NCI-H510A (cell line): ENCODE measurements at regions not wholly inside any gene's neighbourhood (a gene's known extent, or its start where the extent isn't known, plus 50 kb on each side); places are given as distances from the start of the nearest gene placed in this dataset.
"Not testable (repeated sequence)": the region's sequence is repeated elsewhere in the genome, so short reads cannot be mapped to it uniquely, and the experiment has no call there.

Experiments
- DNase-seq: peaks from one replicate; lab custom pipeline; 2025; lab: John Stamatoyannopoulos, UW

DNA sequence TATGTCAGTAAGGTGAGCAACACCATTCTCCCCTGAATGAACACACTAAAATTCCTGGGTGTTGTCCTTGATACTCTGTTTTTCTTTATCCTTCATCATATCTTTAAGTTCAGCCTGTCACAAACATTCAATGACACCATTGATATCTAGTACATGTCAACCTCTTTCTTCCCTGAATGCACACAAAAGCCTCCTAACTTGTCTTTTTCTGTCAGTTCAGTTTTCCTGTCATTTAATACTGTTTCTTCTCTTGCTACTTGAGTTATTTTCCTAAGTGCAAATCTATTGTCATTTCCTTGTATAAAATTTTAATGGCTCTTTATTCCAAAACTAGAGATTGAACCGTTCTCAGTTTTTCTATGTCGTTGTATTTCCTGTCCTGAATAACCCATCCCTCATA, 1107.6 kb upstream of the SLC39A10 start:
- no peak for DNase-seq

DNA sequence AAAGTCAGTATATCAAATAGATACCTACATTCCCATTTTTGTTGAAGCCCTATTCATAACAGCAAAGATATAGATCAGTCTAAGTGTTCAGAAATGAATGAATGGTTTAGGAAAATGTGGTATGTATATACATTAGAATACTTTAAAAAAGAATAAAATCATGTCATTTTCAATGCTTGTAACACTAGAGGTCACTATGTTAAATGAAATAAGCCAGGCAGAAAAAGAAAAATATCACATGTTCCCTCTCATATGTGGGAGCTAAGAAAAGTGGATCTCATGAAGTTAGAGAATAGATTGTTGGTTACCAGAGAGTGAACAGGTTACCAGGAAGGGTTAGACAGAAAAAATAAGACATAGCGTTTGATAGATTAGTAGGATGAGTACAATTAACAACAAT, 1111.0 kb upstream of the SLC39A10 start:
- no peak for DNase-seq

DNA sequence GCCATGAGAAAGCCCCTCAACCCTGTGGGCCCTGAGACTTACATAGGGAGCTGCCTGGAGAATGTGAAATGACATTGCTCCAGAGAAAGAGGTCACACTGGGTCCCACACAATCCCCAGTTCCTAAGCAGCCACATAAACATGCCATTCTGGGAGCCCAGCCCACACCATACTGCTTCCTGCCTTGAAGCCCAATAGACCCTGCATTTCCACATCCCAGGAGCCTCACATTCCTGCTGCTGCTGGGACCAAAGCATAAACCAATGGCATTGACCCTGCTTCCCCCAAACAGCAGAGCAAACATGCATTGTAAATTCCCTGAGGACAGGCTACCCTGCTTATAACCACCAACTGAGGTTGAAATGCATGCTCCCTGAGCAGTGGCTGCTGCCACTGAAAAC, 1117.6 kb upstream of the SLC39A10 start:
- DNase-seq = no peak

DNA sequence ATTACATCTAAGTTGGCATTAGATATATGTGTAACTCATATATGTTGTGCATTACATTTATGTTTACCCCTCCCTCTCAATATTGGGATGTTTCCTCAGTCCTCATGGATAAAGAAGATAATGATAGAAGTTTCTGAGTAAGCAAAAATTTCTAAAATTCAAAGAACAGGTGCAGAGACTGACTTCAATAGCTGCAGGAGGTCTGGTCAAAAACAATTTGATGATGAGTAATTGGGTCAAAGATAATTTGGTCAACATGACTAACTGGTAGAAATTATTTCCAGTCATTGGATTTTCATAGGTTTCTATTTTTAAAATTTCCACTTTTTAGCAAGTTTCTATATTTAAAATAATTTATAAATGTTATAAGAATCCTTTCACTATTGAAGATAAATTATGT, 1130.9 kb upstream of the SLC39A10 start:
- no peak for DNase-seq

DNA sequence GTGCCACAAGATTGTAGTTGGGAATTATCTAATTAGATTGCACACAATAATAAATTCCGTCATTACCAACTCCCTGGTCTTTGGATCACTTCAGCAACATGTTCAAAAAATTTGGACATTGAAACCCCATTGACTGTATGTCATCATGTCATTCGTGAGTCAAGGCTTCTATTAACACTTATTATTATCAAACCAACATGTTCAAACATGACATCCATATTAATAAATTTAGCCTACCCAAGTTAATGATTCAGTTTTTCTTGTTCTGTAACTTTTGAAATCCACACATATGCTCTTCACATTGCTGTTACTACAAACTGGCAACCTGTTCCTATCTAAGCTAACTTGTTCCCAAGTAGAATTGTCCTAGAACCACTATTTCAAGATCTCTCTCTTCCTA, 1142.7 kb upstream of the SLC39A10 start:
- no peak for DNase-seq

DNA sequence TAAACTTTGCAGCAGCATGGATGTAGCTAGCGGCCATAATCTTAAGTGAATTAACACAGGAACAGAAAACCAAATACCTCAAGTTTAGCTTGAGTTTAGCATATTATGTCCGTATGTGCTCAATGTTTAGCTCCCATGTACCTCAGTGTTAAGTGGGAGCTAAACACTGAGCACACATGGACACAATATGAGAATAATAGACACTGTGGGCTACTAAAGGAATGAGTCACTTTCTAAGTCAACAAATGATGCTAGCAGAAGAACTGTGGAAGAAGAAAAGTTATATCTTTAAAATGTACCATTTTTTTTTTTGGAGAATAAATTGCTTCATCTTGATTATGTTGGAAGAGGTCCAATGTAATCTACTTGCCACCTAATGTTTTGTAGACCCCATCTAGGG, 1146.0 kb upstream of the SLC39A10 start:
- not testable (repeated sequence) for DNase-seq

DNA sequence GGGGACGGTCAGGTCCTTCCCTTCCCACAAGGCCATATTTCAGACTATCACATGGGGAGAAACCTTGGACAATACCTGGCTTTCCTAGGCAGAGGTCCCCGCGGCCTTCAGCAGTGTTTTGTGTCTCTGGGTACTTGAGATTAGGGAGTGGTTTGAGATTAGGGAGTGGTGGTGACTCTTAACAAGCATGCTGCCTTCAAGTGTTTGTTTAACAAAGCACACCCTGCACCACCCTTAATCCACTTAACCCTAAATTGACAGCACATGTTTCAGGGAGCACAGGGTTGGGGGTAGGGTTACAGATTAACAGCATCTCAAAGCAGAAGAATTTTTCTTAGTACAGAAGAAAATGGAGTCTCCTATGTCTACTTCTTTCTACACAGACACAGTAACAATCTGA, 1152.2 kb upstream of the SLC39A10 start:
- DNase-seq = not testable (repeated sequence)

DNA sequence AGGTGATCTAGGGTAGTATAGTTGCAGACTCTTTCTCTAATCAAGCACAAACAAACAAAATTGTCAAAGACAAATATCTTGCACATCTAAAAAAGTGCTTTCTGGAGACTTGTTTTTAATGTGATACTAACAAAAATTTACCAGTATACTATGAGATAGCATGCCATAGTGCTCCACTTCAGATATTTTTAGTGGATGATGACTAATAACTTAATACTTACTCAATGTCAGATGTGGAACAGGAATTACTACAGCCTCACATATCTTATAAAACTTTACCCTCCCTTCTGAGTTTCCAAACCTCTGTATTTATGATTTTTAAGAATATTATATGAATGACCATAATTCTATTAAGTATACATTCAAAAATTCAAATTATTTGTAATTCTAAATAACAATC, 1162.0 kb upstream of the SLC39A10 start:
- no peak for DNase-seq

DNA sequence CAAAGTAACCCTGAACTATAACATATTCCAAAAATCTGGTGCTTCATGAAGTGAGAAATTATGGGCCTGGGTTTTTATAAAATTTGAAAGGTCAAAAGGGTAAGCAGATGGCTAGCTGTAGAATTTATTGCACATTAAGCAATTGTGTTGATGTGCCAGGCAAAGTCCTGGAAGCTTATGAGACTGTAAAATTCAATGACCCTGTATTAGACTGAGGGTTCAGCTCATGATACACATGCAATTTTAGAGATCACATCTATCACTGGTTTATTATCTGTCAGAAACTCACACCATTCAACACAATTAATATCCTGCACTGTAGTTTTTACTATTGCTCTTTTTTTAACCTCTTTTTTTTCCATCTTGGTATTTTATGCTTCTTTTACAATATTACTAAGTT, 1162.6 kb upstream of the SLC39A10 start:
- DNase-seq = no peak

DNA sequence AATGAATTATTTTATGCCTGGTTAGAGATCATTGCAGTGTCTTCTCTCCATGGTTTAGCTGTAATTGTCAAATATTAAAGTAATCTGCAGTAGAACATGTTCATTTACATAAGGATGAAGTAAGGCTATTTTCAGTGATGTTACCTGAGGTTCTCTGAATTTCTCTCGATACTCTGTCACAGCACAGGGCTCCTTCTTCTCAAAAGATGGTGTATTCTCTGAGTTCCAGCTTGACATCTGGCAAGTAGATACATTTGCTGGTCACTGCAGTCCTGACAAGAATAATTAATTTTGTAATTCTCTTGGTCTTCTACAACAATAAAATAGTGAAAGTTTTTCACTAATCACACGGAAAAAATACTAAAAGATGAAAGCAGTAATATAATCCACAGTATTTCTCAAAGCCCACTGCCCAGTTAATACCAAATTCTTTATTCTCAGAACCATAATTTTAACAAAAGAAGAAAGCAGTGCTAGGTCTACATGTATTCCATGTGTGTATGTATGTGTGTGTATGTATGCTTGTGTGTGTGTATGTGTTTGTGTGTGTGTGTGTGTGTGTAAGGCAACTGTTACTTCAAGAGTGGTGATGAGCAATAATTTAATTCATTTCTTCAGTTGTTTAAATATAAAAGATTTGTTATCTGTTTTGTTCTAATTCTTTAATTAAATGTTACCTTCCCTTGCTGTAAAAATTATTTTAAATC, 1165.5 kb upstream of the SLC39A10 start:
- no peak for DNase-seq

DNA sequence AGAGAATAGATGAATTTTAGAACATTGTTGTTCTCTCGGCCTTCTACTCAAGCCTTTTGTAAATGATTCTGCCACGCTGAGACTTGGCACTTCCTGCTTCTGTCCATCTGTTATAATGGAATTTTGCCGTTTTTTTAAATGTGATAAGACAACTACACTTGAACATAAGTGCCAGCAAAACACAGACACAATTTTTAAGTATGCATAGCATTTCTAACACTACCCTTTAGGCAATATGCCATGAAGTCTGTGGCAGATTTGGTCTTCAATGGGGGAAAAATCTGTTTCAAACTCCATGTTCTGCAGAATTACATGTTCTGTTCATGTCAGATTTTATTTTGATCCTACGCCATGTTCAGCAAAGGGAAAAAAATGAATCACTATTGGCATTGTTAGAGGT, 1170.7 kb upstream of the SLC39A10 start:
- DNase-seq = no peak

DNA sequence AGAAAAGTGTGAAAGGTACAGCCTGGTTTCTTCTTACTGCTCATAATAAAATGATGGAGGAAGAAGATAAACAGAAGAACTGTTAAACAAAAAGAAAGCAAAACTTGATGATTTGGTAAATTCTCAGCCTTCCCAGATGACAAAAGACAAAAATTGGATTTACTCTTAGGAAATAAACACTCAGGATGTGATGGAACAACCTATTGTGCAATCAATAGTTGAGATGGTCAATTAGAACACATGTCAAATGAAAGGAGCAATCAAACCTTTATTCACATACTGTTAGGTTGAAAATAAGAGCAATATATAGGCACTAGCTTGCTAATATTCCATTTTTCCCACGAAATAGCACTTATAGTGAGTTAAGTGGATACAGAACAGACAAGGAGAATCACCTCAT, 1174.0 kb upstream of the SLC39A10 start:
- DNase-seq = no peak

DNA sequence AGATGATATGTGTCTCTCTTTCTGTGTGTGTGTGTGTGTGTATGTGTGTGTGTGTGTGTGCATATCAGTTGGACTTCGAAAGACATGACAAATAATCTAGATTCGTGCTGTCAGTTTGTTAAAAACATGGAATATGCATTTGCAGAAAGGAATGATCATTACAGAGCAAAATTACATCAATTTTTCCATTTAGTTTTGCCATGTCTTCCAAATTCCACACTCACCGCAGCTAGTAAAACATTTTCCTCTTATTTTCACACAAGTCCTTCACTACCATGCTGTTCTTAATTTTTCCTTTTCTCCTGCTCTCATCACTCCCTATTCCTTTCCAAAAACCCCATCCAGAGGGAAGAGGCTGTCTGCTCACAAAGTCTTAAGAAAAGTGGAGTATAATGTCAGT, 1191.4 kb upstream of the SLC39A10 start:
- no peak for DNase-seq

DNA sequence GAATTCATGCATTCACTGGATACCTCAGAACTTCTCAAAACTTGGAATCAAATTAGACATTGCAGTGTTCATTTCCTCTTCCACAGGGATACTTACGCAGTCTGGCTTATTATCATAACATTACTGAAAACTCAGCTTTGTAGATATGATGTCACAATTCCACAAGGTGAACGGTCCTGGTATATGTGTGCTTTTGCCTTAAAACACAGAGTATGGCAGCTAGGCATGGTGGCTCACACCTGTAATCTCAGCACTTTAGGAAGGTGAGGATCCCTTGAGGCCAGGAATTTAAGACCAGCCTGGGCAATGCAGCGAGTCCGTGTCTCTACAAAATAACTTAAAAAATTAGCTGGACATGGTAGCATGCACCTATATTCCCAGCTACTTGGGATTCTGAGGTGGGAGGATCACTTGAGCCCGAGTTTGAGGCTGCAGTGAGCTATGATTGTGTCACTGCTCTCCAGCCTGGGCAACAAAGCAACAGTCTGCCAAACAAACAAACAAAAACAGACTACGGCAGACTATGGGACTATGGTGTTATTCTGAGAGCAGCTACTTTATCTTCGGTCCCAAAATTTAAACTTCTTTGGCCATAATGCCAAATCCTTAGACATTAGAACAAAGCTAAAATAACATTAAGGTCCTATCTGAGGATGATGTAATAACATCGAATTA, 1191.9 kb upstream of the SLC39A10 start:
- no peak for DNase-seq

DNA sequence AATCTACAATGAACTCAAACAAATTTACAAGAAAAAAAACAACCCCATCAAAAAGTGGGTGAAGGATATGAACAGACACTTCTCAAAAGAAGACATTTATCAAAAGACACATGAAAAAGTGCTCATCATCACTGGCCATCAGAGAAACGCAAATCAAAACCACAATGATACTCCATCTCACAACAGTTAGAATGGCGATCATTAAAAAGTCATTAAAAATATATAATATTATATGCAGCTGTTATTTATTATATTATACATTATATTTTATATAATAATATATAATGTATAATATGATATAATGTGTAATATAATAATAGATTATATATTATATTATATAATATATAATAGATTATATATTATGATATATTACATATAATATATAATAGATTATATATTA, 1194.1 kb upstream of the SLC39A10 start:
- not testable (repeated sequence) for DNase-seq

DNA sequence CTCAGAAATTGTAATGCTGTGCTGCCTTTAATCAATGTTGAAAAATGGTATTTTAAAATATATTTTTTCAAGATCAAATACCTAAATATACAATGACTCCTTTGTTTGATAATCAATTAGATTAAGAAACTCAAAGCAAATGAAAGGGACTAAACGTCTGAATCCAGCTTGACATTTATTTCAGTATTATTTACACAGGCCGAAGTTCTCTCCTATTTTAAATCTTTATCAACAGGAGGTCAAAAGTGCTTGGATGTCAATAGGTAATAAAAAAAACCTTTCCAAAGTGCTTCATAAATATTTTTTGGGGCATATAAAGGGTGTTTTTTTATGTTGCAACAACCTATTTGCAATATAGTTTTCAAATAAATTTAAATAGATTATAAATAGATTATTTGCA, 1201.7 kb upstream of the SLC39A10 start:
- no peak for DNase-seq

DNA sequence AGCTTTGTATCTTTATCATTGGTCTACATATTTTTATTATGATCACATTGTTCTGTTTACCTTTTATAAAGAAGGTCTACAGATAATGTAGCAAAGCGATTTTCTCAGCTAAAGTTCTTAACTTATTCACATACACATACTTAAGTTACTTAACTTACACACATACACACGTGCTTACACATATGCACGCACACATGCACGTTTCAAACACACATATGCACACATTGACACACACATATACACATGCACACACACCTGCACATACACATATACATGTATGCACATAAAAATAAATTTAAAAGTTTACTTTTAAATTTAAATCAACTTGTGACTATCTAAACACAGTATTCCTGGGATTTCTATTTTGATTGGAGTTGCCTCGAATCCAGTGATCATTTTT, 1204.5 kb upstream of the SLC39A10 start:
- no peak for DNase-seq

DNA sequence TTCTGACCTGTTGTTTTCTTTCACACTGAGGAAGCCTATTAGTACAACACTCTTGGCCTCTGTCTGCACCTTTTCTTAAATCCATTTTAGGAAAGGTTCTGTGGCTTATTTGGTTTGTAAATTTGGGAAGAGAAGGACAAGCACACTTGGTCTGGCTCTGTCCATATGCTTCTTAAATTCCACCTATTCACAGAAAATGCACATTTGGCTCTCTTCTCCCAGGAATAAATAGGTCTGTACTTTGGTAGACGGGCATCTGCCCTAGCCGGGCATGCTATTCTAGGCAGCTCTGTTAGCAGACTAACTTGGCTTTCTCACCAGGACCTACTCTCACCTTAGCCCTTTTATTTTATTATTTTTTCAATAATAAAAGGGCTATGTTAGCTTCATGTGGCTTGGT, 1211.8 kb upstream of the SLC39A10 start:
- no peak for DNase-seq

DNA sequence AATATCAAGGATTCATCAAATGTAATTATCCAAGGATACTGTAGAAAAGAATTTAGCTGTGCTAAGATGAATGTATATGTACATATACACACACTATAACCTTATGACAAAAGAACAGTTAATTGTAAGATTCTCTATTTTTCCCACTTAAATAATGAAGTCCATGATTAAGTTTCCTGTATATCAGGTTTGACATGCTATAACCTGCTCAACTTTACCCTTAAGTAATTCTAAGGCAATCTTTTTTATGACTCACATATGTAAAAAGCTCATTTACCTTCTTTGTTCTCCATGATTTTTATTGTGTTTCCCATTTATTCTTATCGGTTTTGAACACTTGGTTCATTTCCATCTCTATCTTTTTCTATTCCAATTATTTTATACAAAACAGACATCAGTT, 1213.1 kb upstream of the SLC39A10 start:
- no peak for DNase-seq

DNA sequence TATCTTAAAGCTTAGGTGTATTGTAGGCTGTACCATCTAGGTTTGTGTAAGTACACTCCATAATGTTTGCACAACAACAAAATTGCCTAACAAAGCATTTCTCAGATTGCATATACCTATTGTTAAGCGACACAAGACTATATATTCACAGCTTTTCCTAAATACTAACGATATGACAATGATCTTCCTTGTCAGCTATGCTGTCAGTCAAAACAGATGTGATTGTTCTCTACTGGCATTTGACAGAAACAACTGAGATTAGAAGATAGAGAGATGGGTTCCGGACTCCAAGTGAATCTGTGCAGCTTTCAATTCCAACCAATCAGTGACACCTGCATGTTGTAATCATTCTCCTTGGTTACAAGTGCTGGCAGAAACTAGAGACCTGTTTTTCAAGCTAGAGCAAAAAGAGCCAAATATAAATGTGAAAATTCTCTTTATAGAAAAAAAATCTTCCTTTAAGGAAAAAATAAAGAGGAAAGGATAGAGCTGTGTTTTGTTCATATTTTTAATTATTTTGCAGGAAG, 1232.3 kb upstream of the SLC39A10 start:
- DNase-seq = no peak

DNA sequence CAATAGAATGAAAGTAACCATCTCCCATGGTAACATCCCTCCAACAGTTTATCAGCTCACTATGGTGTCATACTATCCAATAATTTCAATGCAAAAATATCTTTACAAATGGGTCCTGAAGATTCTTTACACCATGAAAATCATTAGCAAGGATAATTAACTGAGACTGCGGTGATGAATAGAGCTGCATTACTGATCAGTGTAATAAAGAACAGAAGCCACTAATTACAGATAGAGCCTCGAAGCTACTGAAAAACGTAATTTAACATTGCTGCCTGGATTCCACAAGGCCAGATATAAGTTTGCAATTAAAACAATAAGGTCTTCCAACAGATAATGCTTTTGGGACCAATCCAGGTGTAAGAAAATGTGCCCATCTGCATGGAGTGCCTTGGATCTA, 1245.8 kb upstream of the SLC39A10 start:
- DNase-seq = no peak

DNA sequence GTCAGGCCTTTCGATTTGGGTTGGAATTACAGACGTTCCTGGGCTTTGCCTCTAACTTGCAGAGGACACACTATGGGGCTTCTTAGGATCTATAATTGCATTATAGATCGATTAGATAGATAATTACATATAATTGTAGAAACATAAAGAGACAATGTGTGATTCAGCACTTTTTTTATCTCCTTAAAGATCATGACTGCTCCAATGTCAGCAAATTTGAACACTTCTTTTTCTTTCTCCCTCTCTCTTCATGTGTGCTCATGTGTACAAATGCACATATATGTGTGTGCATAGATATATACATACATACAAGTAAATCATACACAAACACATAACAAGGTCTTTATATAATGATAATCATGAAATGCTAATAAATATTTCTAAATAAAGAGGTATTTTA, 1261.2 kb upstream of the SLC39A10 start:
- no peak for DNase-seq

DNA sequence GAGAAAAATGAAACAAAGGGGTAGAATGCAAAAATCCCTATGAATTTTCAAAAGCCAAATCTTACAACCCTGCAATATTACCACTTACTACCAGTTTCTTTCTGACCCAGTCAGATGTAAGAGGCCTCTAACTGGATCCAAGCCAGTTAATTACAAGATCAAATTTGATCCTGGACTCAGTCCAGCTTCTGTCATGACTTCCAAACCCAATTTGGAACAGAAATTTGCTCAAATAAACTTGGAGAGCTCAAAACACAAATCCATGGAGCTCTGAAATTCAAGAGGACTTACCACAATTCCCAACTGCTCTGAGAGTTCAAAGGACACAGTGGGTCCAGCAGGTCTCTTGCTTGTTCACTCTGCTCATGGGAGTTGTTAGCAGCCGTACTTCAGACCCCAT, 1271.7 kb upstream of the SLC39A10 start:
- no peak for DNase-seq

DNA sequence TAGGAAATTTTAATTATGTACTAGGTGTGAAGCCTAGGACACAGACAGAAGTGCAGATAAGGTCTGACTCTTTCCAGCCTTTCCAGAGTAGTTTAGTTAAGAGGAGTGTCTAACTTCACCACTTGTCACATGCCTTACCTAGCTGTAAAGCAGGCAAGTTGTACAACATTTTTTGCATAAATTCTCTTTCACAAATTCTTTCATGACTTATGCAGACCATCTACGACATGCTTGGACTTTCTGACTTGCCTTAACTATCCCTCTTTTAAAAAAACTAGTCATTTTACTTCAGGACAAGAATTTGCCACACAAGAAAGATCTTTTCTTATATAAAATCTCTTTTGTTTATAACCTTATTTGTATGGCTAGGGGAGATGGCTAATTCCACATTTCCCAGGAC, 1273.6 kb upstream of the SLC39A10 start:
- DNase-seq = no peak
